Epithelial cell of esophagus (primary cell): ENCODE measurements at regions not wholly inside any gene's neighbourhood (a gene's known extent, or its start where the extent isn't known, plus 50 kb on each side); places are given as distances from the start of the nearest gene placed in this dataset.

Source experiments
- DNase-seq: peaks from one replicate; pipeline ENCODE4 v3.0.0; 2010; ENCODE audit warnings: low read depth
- H3K4me3 ChIP-seq: 2 replicates; pipeline ENCODE4 v1.5.1; 2011; ENCODE audit warnings: mild to moderate bottlenecking, low read length, control low read depth
- TF ChIP-seq, protein P1 (sequence below): IDR thresholded peaks from 2 replicates; pipeline ENCODE4 v1.5.1; 2011; ENCODE audit warnings: low read depth, mild to moderate bottlenecking, low read length, control low read depth, inconsistent platforms; ENCODE audit not compliant: insufficient read depth; ENCODE audit errors: missing control alignments

DNA sequence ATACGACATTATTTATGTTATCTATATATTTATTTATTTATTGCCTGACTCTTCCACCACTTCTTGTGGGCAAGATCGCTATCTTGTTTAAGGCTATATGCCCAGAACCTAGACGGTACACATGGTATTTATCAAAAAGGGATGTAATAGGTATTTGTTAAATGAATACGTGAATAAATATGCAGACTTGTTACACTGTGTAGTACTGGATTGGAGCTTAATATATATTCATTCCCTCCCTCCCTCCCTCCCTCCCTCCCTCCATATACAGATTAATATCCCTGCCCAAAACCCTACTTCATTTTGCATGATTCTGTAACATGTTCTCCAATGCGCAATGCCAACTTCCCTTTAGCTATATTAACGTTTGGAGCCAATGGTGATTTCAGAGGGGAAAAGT lies 1273.7 kb upstream of the AUTS2 start:
- no peak overlapping the region for H3K4me3 ChIP-seq
- TF ChIP-seq, protein P1, sequence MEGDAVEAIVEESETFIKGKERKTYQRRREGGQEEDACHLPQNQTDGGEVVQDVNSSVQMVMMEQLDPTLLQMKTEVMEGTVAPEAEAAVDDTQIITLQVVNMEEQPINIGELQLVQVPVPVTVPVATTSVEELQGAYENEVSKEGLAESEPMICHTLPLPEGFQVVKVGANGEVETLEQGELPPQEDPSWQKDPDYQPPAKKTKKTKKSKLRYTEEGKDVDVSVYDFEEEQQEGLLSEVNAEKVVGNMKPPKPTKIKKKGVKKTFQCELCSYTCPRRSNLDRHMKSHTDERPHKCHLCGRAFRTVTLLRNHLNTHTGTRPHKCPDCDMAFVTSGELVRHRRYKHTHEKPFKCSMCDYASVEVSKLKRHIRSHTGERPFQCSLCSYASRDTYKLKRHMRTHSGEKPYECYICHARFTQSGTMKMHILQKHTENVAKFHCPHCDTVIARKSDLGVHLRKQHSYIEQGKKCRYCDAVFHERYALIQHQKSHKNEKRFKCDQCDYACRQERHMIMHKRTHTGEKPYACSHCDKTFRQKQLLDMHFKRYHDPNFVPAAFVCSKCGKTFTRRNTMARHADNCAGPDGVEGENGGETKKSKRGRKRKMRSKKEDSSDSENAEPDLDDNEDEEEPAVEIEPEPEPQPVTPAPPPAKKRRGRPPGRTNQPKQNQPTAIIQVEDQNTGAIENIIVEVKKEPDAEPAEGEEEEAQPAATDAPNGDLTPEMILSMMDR, result no peak
- DNase-seq, result no peak

DNA sequence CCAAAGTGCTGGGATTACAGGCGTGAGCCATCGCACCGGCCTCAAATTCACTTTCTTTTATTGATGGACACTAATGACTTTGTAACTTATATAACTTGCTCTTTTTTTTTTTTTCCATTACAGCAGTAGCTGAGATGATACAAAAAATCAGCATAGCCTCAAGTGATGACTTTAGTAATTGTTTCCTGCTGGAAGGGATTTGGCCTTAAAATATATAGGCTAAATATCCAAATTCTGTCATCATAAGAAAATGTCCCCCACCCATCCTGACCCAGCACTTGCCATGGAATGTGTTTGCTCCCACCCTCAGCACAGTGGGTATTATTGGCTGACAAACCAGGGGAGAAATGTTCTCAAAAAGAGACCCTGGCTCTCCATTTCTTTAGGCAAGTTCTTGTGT lies 1264.1 kb upstream of the AUTS2 start:
- H3K4me3 ChIP-seq, result no peak overlapping the region
- TF ChIP-seq, protein P1, result no peak
- no peak for DNase-seq

DNA sequence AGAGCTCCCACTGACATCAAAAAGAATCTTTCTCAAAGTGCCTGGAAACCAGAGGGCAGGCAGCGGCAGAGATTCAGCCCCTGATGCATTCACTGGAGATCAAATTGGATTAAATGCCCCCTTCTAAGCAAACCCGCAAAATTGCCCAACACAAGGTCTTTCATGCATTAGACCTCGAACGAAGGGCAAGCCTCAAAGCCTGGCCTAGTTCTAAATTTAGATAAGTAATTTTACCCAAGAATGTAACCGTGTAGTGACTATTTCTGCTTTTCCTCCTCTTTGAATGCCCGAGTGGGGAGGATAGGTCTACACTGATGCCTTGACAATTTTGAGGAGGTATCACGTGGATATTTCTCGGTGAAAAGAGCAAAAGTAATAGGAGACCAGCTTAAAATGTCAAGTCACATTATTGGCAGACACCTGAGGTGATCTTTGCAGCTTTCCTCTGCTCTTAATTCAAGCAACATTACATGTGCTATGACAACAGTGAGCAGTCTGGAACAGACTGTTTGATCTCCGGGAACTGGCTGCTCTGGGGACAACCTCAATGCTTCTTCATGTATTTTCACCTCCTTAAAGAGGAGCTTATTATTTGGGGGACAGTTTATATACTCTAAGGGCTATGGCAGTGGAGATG lies 1263.5 kb upstream of the AUTS2 start:
- no peak for DNase-seq
- TF ChIP-seq, protein P1, result no peak
- no peak overlapping the region for H3K4me3 ChIP-seq

DNA sequence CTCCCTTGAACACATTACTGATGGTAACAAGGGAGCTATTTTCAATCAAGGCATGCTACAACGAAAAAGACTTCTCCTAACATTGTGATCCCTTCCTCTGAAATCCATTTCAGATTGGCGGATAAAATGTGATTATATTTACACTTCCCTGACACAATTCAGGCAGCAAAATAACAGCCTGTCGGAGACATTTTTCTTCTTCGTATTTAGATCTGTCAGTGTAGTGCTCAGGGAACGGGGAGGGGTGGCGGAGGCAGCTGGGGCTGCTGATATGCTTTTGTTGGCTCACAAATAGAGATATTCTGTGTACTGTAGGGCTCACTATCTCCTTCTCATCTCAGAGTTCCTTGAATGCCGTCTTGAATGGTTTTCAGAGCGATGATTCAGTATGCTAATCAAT lies 1261.7 kb upstream of the AUTS2 start:
- TF ChIP-seq, protein P1, result no peak
- DNase-seq, result no peak
- no peak overlapping the region for H3K4me3 ChIP-seq

DNA sequence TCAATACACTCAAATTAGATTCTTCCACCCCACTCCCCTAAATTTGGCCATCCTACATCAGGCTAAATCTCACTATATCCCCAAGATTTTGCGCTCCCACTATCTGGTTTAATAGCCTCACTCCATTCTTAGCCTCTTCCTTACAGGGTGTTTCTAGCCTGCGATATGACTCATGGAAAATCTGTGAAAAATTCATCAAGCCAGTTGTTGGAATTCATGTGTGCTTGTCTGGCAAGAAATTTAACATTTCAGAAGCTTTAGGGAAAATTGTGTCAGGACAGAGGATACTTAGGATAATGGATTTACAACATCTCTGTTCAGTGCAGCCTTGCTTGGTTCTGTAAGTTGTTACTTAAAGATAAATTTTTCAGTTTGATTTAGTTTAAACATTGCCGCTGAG lies 1249.9 kb upstream of the AUTS2 start:
- DNase-seq, result no peak
- TF ChIP-seq, protein P1, result no peak
- no peak overlapping the region for H3K4me3 ChIP-seq

DNA sequence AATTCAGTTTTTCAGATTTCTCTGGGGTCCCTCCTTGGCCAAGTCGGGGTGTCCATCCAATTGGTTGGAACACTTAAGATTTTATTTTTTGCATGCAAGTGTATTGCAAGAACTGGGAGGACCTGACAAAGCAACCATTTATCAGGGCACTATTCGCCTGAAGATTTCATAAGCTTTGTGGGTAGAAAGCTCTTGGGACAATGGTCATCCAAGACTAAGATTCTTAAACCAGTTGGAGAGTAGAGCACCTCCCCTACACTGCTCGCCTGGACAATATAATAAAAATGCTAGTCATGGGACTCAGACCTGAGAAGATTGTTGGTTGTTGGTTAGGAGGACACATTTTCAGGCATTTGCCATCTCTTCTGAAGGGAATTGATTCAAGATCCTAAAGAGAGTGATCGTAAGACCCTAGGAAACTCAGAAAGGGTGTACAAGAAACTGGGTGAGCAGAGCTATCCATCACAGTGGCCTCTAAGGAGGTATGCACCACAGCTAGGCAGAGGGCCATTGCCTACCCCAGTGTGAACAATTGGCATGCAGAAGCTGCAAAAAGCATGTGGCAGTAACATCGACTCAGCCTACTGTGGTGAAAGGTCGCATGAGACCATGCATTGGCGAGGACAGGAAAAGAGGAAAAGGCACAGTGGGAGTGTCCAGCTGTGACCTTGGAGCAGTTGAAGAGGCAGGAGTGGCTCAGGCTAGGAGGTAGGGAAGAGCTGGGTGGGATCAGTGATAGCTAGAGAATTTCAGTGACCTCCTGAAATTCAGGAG lies 1235.3 kb upstream of the AUTS2 start:
- no peak for DNase-seq
- H3K4me3 ChIP-seq, result no peak overlapping the region
- TF ChIP-seq, protein P1, result no peak
